ENCODE measurements at regions not wholly inside any gene's neighbourhood (a gene's known extent, or its start where the extent isn't known, plus 50 kb on each side); places are given as distances from the start of the nearest gene placed in this dataset.

GRCh38 chr12:67450441-67450840 is 181.3 kb downstream of the CAND1 start:
- no peak for TF ChIP-seq POLR2A (IDR thresholded peaks at IDR 0.05; ENCODE audit: low read length)
- no peak for TF ChIP-seq GATA1 (IDR thresholded peaks at IDR 0.05; ENCODE audit: low read depth, low read length)

All from erythroblast (primary cell).